Ishikawa (cell line): ENCODE measurements at regions not wholly inside any gene's neighbourhood (a gene's known extent, or its start where the extent isn't known, plus 50 kb on each side); places are given as distances from the start of the nearest gene placed in this dataset.
A peak's percentile ranks its signal among the peaks of the same experiment; 100 is the strongest.

Experiments
- CEBPB ChIP-seq: IDR thresholded peaks from 2 replicates; pipeline ENCODE4 v1.6.1; 2012
- EGR1 ChIP-seq: IDR thresholded peaks from 2 replicates; pipeline ENCODE4 v1.6.1; 2012
- EP300 ChIP-seq: IDR thresholded peaks from 2 replicates; pipeline ENCODE4 v1.6.1; 2012; ENCODE audit warnings: borderline replicate concordance
- FOXM1 ChIP-seq: IDR thresholded peaks from 2 replicates; pipeline ENCODE4 v1.6.1; 2012; ENCODE audit warnings: low read depth, borderline replicate concordance
- MAX ChIP-seq: IDR thresholded peaks from 2 replicates; pipeline ENCODE4 v1.6.1; 2012
- RAD21 ChIP-seq: IDR thresholded peaks from 2 replicates; pipeline ENCODE4 v1.6.1; 2012; ENCODE audit warnings: low read depth
- REST ChIP-seq: IDR thresholded peaks from 2 replicates; pipeline ENCODE4 v1.6.1; 2012; ENCODE audit warnings: low read depth, mild to moderate bottlenecking
- TAF1 ChIP-seq: IDR thresholded peaks from 2 replicates; pipeline ENCODE4 v1.6.1; 2012; ENCODE audit warnings: low read depth, mild to moderate bottlenecking
- TCF12 ChIP-seq: IDR thresholded peaks from 2 replicates; pipeline ENCODE4 v1.6.1; 2012; ENCODE audit warnings: low read depth

- no peak for TF ChIP-seq EP300
- no peak for TF ChIP-seq MAX
- peak; percentile 66 for TF ChIP-seq RAD21
- no peak for TF ChIP-seq TAF1
- TF ChIP-seq REST: no peak
- no peak for TF ChIP-seq FOXM1
- TF ChIP-seq TCF12: no peak
- no peak for TF ChIP-seq EGR1
- no peak for TF ChIP-seq CEBPB
Measured at GRCh38 chr3:146326875-146327543, 76.1 kb upstream of the PLSCR4 start.
